PC-9 (cell line): ENCODE measurements at regions not wholly inside any gene's neighbourhood (a gene's known extent, or its start where the extent isn't known, plus 50 kb on each side); places are given as distances from the start of the nearest gene placed in this dataset.
"Not testable (repeated sequence)": the region's sequence is repeated elsewhere in the genome, so short reads cannot be mapped to it uniquely, and the experiment has no call there.

ENCODE experiments used
- CTCF ChIP-seq: fragments of 200-600 bp; sonication (generic); conservative IDR thresholded peaks from 2 replicates; pipeline ENCODE4 v1.6.1; 2017; ENCODE audit warnings: mixed run types, antibody characterized with exemption, mild to moderate bottlenecking, moderate library complexity
- EZH2 ChIP-seq: fragments of 200-600 bp; sonication (generic); IDR thresholded peaks from 2 replicates; pipeline ENCODE4 v1.8.0; 2017; ENCODE audit warnings: antibody characterized with exemption, low read depth

GRCh38 chr14:105740961-105741360, 214.6 kb downstream of the TMEM121 start:
- not testable (repeated sequence) for TF ChIP-seq CTCF, EZH2
